K562 (cell line): ENCODE measurements at regions not wholly inside any gene's neighbourhood (a gene's known extent, or its start where the extent isn't known, plus 50 kb on each side); places are given as distances from the start of the nearest gene placed in this dataset.

Experiments
- ATAC-seq: fragments of 200-7000 bp; cut with Tn5 transposase; 3 replicates; pipeline ENCODE4 v1.9.1; 2020; ENCODE audit warnings: moderate library complexity
- BruUV-seq: library from RNA; stranded (reverse); fragments of 400-500 nt; replicated peaks from 2 replicates; lab custom pipeline; 2021; lab: Mats Ljungman, UMichigan
- CTCF ChIA-PET: fragments of 300-600 bp; formaldehyde crosslinking; extraction: SDS; loops from one replicate; lab custom pipeline; 2021; ENCODE audit warnings: low intra/inter-chr PET ratio; lab: Yijun Ruan, JAX
- POLR2A ChIA-PET: fragments of 300-600, 350-650 bp; sonication (Branson Sonifier 250); formaldehyde crosslinking; extraction: SDS; loops from one replicate; lab custom pipeline; 2021; ENCODE audit warnings: antibody characterized with exemption, inconsistent platforms; lab: Yijun Ruan, JAX
- DNase-seq, 4 experiments: peaks; one replicate each; pipeline versions ENCODE4 v3.0.0 to v3.0.0-alpha.2; 2011 to 2018; ENCODE audit warnings: low spot score in 3 of 4, mixed read lengths in 3 of 4; ENCODE audit errors: extremely low read depth in 1 of 4
- FAIRE-seq: peaks from 2 replicates; lab custom pipeline; 2011; peaks lifted over from hg19 to GRCh38; lab: Jason Lieb, UNC
- H2AFZ ChIP-seq: 2 replicates; pipeline ENCODE4 v1.6.0; 2011; ENCODE audit warnings: low read depth, low read length, control low read depth, inconsistent platforms
- H3K27ac ChIP-seq: fragments of 200-600 bp; 3 replicates; pipeline ENCODE4 v1.8.0; 2011; ENCODE audit warnings: low read depth, mild to moderate bottlenecking, control low read depth, inconsistent platforms, low read length, moderate library complexity, mixed read lengths; ENCODE audit errors: extremely low read depth
- H3K27me3 ChIP-seq, 2 experiments: fragments of 300-600 bp in 1 of 2; 2 replicates in 1 of 2; 3 replicates in 1 of 2; pipeline versions ENCODE4 v1.6.0 to v1.8.0; 2011; ENCODE audit warnings: inconsistent platforms in 2 of 2, low read length in 2 of 2, mild to moderate bottlenecking in 1 of 2, mixed read lengths in 1 of 2, moderate library complexity in 1 of 2; ENCODE audit not compliant: control insufficient read depth in 2 of 2, insufficient read depth in 2 of 2
- H3K36me3 ChIP-seq: fragments of 300-600 bp; 3 replicates; pipeline ENCODE4 v1.8.0; 2011; ENCODE audit warnings: mild to moderate bottlenecking, low read length, inconsistent platforms; ENCODE audit not compliant: control insufficient read depth, insufficient read depth
- H3K4me1 ChIP-seq, 2 experiments: fragments of 200-600 bp in 1 of 2; replicated peaks in 1 of 2; 2 replicates in 1 of 2; 3 replicates in 1 of 2; pipeline versions ENCODE4 v1.5.1 to v1.8.0; 2011; ENCODE audit warnings: inconsistent platforms in 2 of 2, low read length in 2 of 2, mild to moderate bottlenecking in 1 of 2, mixed read lengths in 1 of 2, moderate library complexity in 1 of 2; ENCODE audit not compliant: control insufficient read depth in 2 of 2, insufficient read depth in 2 of 2
- H3K4me2 ChIP-seq: 2 replicates; pipeline ENCODE4 v1.6.1; 2011; ENCODE audit warnings: low read length, control low read depth, inconsistent platforms, mixed read lengths; ENCODE audit not compliant: insufficient read depth
- H3K4me3 ChIP-seq: fragments of 200-600 bp; sonication (generic), shearing (Covaris generic); 2 replicates; pipeline ENCODE4 v1.5.1; 2016; ENCODE audit warnings: control low read depth, inconsistent platforms
- H3K79me2 ChIP-seq: fragments of 200-600 bp; 3 replicates; pipeline ENCODE4 v1.8.0; 2011; ENCODE audit warnings: low read length, inconsistent platforms; ENCODE audit not compliant: control insufficient read depth, insufficient read depth
- H3K9ac ChIP-seq, 2 experiments: 2 replicates each; pipeline versions ENCODE4 v1.6.0 to v1.6.1; 2011; ENCODE audit warnings: low read depth in 2 of 2, low read length in 2 of 2, control low read depth in 1 of 2, inconsistent platforms in 1 of 2, mild to moderate bottlenecking in 1 of 2, mixed read lengths in 1 of 2; ENCODE audit not compliant: insufficient read depth in 1 of 2
- H3K9me1 ChIP-seq: one replicate; pipeline ENCODE4 v1.6.0; 2011; ENCODE audit warnings: inconsistent platforms, mild to moderate bottlenecking, low read length, moderate library complexity; ENCODE audit not compliant: control insufficient read depth, insufficient read depth
- H3K9me3 ChIP-seq: replicated peaks from 2 replicates; pipeline ENCODE4 v1.5.1; 2011; ENCODE audit warnings: low read depth, low read length, inconsistent platforms; ENCODE audit not compliant: control insufficient read depth, insufficient read depth
- H4K20me1 ChIP-seq: replicated peaks from 2 replicates; pipeline ENCODE4 v1.6.1; 2011; ENCODE audit warnings: low read length, inconsistent platforms, mixed read lengths; ENCODE audit not compliant: control insufficient read depth, insufficient read depth
- CBFA2T2 ChIP-seq: fragments of 450-650 bp; conservative IDR thresholded peaks from 2 replicates; pipeline ENCODE4 v1.6.1; 2017; ENCODE audit warnings: mild to moderate bottlenecking
- CEBPG ChIP-seq, 3 experiments: fragments of 200-800 bp in 1 of 3; sonication (Bioruptor generic) in 1 of 3; sonication (generic) in 1 of 3; formaldehyde crosslinking in 1 of 3; IDR thresholded peaks in 2 of 3; conservative IDR thresholded peaks in 1 of 3; 2 replicates each; pipeline versions ENCODE4 v1.6.1 to v1.8.0; 2016 to 2022; ENCODE audit warnings: missing compliant biosample characterization in 2 of 3, missing genetic modification characterization in 2 of 3, mild to moderate bottlenecking in 1 of 3, missing genetic modification reagents in 1 of 3
- GMEB1 ChIP-seq: fragments of 250-450 bp; sonication (Bioruptor Pico); IDR thresholded peaks from 2 replicates; pipeline ENCODE4 v1.4.0; 2020; ENCODE audit warnings: mild to moderate bottlenecking
- IRF1 ChIP-seq: sonication (generic); formaldehyde crosslinking; IDR thresholded peaks from 2 replicates; pipeline ENCODE4 v1.8.0; 2022; ENCODE audit warnings: missing genetic modification reagents, mild to moderate bottlenecking, borderline replicate concordance
- MTA2 ChIP-seq: fragments of 450-650 bp; IDR thresholded peaks from 2 replicates; pipeline ENCODE4 v1.6.1; 2016; ENCODE audit warnings: low read depth
- SRSF3 ChIP-seq: fragments of 200-400 bp; formaldehyde crosslinking; IDR thresholded peaks from 2 replicates; pipeline ENCODE4 v1.6.1; 2016; ENCODE audit warnings: mild to moderate bottlenecking, low read length, moderate library complexity; ENCODE audit not compliant: insufficient read depth
- ZBTB2 ChIP-seq: fragments of 450-650 bp; IDR thresholded peaks from 2 replicates; pipeline ENCODE4 v1.6.1; 2016; ENCODE audit warnings: antibody characterized with exemption
- ZNF133 ChIP-seq: fragments of 250-450 bp; sonication (Bioruptor Pico); IDR thresholded peaks from 2 replicates; pipeline ENCODE4 v1.4.0; 2020; ENCODE audit warnings: mild to moderate bottlenecking
- ZNF140 ChIP-seq: fragments of 250-450 bp; sonication (Bioruptor Pico); IDR thresholded peaks from 2 replicates; pipeline ENCODE4 v1.8.0; 2021; ENCODE audit warnings: moderate library complexity, mild to moderate bottlenecking, inconsistent platforms
- ZNF253 ChIP-seq: fragments of 250-450 bp; sonication (Bioruptor Pico); conservative IDR thresholded peaks from 2 replicates; pipeline ENCODE4 v1.6.1; 2021; ENCODE audit warnings: mild to moderate bottlenecking
- ZNF316 ChIP-seq: fragments of 450-650 bp; IDR thresholded peaks from 2 replicates; pipeline ENCODE4 v1.6.1; 2016
- WGBS: fragments of 100-300 bp; shearing (Covaris generic); methylation state at CpG from one replicate; pipeline ENCODE4 v1.1.6; 2016; ENCODE audit warnings: low coverage, mixed read lengths; ENCODE audit not compliant: insufficient coverage; ENCODE audit errors: missing lambda C conversion rate; 5-methylcytosine and 5-hydroxymethylcytosine counted together
- in situ Hi-C: fragments of 300-500 bp; cut with MboI; formaldehyde crosslinking; loops from 4 replicates; pipeline ENCODE4 v1.15.0; 2018; ENCODE audit warnings: inconsistent platforms, mixed read lengths
- intact Hi-C: fragments of 100-400 bp; cut with micrococcal nuclease; formaldehyde crosslinking; loops from 2 replicates; pipeline ENCODE4 v1.14.2; 2022

- WGBS: 1% methylated on average over 14 of the region's 17 CpGs
- Histone ChIP-seq H3K4me3 (no peak overlapping the region), H3K27ac (no peak overlapping the region), H2AFZ (no peak overlapping the region), H4K20me1 (no peaks in the 10 kb centered on the region), H3K4me2 (no peak overlapping the region), H3K9me3 (no peaks in the 10 kb centered on the region), H3K27me3 (no peaks in the 10 kb centered on the region; a peak in 1 of 5 replicates), H3K9ac (no peak overlapping the region), H3K9me1 (no peaks in the 10 kb centered on the region), H3K79me2 (no peaks in the 10 kb centered on the region), H3K4me1 (no peaks in the 10 kb centered on the region), H3K36me3 (no peaks in the 10 kb centered on the region)
- ATAC-seq (no peak), DNase-seq (no peak), FAIRE-seq (no peak)
- intact Hi-C loops (no loop called here), in situ Hi-C loops (no loop called here)
- POLR2A ChIA-PET: no interaction called here
- CTCF ChIA-PET: no interaction called here
- BruUV-seq: no TSS peak
- TF ChIP-seq ZNF316 (no peak), ZNF133 (CRISPR knock-in tag) (no peak), CBFA2T2 (no peak), IRF1 (CRISPR knock-in tag) (no peak), ZBTB2 (no peak), GMEB1 (CRISPR knock-in tag) (no peak), ZNF140 (CRISPR knock-in tag) (no peak), ZNF253 (CRISPR knock-in tag) (no peak), CEBPG (CRISPR knock-in tag; IDR thresholded peaks at IDR 0.05) (no peak), CEBPG (tag; conservative IDR thresholded peaks at IDR 0.05 in 1 of 2, IDR thresholded peaks at IDR 0.05 in 1 of 2) (no peak), MTA2 (no peak), SRSF3 (no peak)
These were observed 1457.7 kb downstream of the BRD1 start for GRCh38 chr22:48369789-48370507.
